NOMO-1 (cell line): ENCODE measurements at regions not wholly inside any gene's neighbourhood (a gene's known extent, or its start where the extent isn't known, plus 50 kb on each side); places are given as distances from the start of the nearest gene placed in this dataset.
"Not testable (repeated sequence)": the region's sequence is repeated elsewhere in the genome, so short reads cannot be mapped to it uniquely, and the experiment has no call there.

Experiments
- DNase-seq, 2 experiments: peaks; one replicate each; lab custom pipeline; 2025; ENCODE audit not compliant: unreplicated experiment in 2 of 2; lab: John Stamatoyannopoulos, UW

DNA sequence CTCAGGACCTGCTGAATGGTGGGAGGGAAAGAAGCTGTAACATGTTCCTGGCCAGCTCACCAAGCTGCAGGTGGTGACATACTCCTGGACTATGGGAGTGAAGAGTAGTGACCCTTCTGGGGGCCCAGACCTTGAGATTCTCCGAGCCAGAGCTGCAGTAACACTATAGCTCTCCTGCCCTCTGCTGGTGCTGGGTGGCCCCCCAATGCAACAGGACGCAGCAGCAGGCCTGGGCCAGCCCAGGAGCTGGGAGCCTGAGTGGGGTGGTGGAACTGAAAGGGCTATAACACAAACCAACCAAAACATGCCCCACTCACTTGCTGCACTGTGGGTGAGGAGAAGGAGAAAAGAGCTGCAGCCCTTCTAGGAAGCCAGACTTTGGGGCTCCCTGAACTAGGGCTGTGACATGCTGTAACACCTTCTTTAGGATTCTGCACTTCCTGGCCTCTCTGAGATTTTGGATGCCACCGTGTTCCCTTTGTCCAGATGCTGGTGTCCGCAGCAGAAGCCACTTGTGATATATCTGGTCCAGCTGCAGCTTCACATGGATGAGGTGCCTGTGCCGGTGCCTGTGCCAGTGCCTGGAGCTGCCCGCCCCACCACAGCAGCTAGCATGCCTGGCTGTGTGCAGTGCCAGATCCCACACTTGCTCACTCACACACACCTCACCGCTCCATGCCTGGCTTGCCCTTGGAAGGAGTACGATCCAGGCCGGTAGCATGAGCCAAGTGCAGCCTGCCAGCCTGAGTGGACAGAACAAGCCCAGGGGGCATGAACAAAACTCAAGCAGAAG is 636.8 kb upstream of the KCNMB2 start:
- DNase-seq, result no peak

DNA sequence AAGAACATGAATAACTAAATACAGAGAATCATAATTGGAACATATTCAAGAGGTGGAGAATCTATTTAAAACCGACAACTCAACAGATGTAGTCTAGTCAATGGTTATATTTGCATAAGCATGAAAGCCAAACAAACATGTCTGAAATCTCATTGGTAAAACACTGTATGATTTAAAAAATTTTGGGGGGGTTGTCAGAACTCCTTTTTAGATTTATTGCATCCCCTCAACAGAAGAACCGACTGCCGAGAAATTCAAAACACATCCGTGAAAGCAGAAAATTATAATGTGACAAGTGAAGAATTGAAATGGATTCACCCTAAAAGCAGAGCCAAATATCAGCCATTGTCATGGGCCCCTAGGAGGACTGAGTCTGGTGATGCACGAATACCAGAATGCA is 633.4 kb upstream of the KCNMB2 start:
- DNase-seq, result no peak

DNA sequence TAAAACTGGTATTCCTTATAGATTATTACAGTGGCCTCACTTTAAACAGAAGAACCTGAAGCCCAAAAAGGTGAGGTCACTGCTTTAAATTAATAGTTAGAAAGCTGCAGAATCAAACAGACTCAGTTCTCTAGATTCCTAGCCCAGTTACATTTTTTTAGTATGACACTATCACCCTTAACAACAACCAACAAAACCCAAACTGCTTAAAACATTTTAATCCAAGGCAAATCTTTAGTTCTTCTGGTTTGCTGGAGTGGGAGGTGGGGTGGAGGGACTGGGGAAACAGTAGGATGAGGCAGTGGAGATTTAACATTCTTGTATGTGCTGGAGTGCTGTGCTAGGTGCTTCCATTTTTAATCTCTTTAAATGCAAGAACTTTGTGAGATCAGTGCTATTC is 631.6 kb upstream of the KCNMB2 start:
- no peak for DNase-seq

DNA sequence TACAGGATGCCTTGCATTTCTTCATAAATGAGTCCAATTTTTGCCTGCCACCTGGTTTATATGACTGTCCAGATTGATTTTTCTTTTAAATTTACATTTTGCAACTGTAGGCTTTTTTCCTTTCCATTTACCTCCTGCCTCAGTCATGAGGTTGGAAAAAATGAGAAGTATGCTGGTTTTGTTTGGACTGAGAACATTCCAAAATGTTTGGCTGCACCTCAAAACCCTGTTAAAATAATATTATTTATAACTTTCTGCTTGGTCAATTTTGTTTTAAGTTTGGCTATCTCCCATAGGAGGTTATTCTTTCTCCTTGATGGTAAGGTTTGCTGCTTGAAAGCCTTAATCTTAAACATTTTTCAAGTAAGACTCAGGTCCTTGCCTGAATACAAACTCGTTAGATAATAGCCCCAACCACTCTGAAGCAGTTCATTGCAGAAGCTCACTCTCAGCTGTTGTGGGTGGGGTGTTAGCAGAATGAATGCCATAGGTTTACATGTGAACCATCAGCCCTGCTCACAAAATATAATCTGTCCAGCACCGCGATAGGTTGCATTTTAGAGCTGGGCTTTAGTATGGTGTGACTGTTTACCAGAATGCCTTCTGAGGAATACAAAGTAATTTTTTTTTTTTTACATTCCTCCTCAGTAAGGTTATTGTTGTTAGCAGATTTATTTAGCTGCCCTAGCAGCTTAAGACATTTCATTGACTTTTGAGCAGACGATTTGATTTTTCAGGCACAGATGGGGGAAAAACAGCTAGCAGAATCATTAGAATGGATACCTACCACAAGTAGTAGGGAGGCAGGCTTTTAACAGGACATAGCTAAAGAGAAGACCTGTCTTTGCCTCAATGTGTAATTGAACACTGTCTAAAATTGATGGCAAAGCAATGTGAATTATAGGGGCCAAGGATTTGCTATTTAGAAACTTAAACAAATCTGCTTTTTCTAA is 630.8 kb upstream of the KCNMB2 start:
- DNase-seq, result no peak

- no peak for DNase-seq
These were observed 630.1 kb upstream of the KCNMB2 start for GRCh38 chr3:177906126-177906511.

GRCh38 chr3:177906578-177907229 is 629.5 kb upstream of the KCNMB2 start:
- no peak for DNase-seq

- not testable (repeated sequence) for DNase-seq
These were observed 626.7 kb upstream of the KCNMB2 start for GRCh38 chr3:177909530-177909929.

DNA sequence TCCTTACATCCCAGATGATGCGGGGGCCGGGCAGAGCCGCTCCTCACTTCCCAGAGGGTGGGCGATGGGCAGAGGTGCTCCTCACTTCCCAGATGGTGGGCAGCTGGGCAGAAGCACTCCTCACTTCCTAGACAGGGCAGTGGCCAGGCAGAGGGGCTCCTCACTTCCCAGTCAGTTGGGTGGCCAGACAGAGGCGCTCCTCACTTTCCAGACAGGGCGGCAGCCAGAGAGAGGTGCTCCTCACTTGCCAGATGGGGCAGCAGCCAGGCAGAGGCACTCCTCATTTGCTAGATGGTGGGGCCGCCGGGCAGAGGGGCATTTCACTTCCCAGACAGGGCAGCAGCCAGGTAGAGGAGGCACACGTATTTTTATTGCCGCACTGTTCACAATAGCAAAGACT is 622.0 kb upstream of the KCNMB2 start:
- no peak for DNase-seq

DNA sequence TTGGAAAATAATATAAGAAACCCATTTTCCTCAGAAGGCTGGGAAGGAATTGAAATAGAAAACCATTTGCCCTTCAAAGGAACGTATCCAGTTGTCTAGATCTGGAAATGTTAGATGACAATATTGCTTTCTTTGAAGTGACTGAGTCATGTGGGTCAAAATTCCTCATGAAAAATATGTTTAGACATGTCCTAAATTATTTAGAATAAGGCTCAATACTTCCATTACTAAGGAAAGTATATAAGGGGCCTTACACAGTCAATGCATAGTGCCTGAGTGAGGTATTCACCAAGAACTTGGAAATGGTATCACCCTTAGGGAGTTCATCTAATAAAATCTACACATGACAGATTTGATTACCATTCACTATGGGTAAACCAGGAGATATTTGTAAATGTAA is 619.8 kb upstream of the KCNMB2 start:
- DNase-seq, result no peak

GRCh38 chr3:177917234-177917861 is 618.9 kb upstream of the KCNMB2 start:
- DNase-seq, result no peak

DNA sequence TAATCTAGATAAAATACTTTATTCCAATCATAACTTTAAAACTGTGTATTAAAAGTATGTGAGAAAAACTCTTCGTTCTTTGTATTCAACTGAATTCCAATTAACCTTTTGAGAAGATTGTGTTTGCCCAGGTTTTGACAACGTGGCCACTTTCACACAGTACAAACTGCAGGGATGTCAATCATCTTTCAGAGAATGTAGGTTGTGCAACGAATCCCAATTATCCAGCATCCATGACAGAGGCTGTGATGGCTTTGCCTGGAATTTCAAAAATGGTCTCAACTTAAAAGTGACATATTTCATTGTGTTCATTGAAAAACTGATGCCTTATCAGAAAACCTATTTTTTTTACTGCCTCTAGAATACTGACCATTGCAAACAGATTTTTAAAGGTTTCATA is 615.1 kb upstream of the KCNMB2 start:
- no peak for DNase-seq

DNA sequence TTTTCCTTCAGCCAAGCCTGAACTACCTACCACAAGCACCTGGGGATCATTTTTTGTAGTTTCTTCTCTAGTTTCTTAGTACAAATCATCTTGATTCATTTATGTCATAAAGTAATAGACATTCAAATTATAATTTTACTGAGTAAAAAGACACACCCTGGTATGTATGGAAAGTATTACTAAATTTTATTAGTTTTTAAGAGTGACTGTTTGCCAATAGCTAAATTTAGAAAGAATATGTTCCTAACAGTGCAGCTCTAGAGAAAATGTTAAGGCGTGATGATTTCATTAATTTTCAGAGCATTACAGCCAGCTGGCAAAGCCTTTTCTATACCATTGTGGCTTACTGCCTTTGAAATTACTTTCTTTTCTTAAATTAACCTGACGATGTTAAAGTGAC is 612.0 kb upstream of the KCNMB2 start:
- no peak for DNase-seq

DNA sequence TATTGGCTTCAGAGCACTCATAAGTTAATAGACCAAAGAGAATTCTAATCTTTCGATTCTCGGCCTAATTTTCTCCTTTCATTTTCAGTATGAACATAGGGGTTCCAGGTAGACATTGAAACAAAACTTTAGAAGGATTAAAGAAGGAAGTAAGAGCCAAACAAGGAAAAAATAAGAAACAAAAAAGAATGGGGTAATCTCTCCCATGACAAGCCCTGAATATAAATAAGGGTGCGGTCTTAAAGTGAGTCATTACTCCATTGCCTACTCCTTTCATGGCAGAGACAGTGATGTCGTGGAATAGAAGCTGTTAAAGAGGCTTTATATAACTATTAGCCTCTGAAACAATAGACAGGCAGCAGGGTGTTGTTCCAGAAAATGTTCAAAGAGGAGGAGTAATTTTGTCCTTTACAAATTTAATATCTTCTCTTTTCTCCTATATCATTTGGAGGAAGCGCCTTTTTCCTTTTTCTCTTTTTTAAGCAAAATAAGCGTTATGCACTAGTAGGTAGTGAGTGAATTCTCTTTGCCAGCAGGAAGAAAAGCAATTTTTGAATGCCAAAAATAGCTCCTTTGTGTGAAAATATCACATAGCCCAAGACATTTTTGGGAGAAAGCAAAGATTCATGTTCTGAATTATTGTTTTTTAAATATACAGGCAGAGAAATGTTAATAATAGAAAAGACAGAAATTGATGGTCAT is 607.9 kb upstream of the KCNMB2 start:
- peak; percentile 65 to 91 for DNase-seq

DNA sequence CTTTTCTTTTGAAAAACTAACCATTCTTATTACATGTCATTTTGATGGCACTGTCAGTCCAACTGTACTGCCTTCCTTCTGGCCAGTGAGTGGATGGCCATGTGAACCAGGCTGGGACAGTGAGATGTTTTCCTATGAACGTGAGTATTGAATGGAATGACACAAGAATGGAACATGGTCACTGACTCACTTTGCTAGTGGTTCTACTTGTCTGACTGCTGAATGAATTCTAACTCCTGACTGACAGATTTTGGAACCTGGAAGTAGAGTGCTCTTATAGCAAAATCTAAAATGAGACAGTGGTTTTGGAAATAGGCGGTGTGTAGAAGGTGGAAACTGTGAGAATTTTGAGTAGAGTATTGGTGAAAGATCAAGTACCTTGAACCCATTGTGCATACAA is 606.9 kb upstream of the KCNMB2 start:
- DNase-seq, result no peak

GRCh38 chr3:177930771-177931170 is 605.5 kb upstream of the KCNMB2 start:
- no peak for DNase-seq

DNA sequence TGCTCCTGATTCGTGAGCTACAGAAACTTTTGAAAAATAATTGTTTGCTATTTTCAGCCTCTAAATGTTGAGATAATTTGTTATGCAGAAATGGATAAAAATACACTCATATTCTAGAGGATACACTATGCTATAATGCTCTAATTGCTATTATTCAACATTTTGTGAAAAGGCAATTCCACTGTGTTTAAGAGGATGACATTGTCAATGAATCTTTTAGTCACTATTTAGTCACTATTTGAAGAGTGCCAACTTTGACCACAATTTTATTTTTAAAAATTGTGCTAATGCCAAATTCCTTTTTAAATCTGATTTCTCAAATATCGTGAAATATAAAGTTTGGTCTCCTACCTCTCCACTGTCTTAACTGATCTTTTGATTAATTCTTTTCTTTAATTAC is 604.9 kb upstream of the KCNMB2 start:
- no peak for DNase-seq

DNA sequence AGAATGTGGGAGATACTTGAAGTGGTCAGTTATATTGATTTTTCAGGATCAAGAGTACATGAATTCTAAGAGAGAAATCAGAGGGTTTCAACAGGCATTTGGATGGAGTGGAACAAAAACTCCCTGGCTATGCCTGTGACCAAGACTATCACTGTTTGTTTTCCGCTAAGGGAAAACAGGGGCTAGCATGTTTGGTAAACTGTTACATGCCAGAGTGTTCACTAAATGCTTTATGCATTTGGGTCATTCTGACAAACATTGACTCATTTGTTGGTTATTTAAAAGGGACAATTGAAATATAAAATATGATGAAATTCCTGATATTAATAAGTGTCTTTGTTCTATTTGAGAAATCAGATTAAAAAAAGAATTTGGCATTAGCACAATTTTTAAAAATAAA is 603.9 kb upstream of the KCNMB2 start:
- DNase-seq, result no peak

DNA sequence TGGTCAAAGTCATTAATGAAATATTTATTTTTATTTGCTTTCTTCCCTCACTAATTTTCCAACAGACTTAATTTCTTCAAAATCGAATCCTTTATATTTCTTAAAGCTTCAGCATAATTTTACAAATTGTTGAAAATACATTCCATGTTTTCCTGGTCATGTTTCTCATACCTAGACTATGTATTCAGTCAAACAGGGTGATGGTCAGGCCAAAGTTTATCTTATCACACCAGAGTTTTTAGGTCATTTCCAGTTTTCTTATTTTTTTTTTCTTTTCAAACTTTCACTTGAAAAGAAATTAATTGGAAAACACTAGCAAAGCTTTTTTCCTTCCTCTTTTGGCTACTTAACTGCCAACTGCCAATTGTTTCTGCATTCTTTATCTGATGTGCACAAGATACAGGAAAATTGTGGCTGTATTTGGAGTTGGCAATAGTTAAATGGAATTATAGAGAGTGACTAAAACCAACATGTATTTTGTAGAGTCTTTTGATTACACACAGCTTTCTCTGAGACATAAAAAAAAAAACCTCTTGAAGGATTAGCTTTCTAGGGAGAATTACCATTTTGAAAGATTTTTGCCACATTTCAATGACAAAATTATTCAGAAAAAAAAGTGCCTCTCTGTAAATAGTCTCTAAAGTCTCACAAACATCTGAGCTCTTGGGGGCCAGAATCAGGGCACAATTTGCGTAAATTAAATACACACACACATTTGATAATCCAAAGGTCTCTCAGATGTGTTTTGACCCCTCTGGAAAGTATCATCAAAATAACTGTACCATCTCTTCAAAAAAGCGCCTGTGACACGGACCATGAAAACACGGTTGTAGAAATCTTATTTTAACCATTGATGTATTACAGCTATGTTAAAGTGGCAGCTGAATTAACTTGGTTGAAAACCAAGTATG is 603.2 kb upstream of the KCNMB2 start:
- DNase-seq, result peak; percentile 60 to 75
